HG02759 (cell line): ENCODE measurements at regions not wholly inside any gene's neighbourhood (a gene's known extent, or its start where the extent isn't known, plus 50 kb on each side); places are given as distances from the start of the nearest gene placed in this dataset.
A peak's percentile ranks its signal among the peaks of the same experiment; 100 is the strongest.

Experiments used
- ATAC-seq: cut with Tn5 transposase; IDR thresholded peaks from one replicate; pipeline ENCODE4 v1.9.1; 2021; ENCODE audit warnings: mild to moderate bottlenecking, moderate library complexity; ENCODE audit not compliant: unreplicated experiment

GRCh38 chr22:22392131-22392530, 116.4 kb downstream of the ZNF280B start:
- ATAC-seq, result no peak

- no peak for ATAC-seq
Measured at GRCh38 chr22:22394591-22394990, 114.0 kb downstream of the ZNF280B start.

GRCh38 chr22:22395245-22395644, 113.3 kb downstream of the ZNF280B start:
- no peak for ATAC-seq

GRCh38 chr22:22396741-22397291, 111.7 kb downstream of the ZNF280B start:
- no peak for ATAC-seq

- no peak for ATAC-seq
Measured at GRCh38 chr22:22397292-22397870, 111.2 kb downstream of the ZNF280B start.

GRCh38 chr22:22397875-22398524, 110.5 kb downstream of the ZNF280B start:
- ATAC-seq, result no peak

GRCh38 chr22:22398530-22399327, 109.8 kb downstream of the ZNF280B start:
- no peak for ATAC-seq

GRCh38 chr22:22400099-22400498, 108.4 kb downstream of the ZNF280B start:
- ATAC-seq, result no peak

GRCh38 chr22:22400964-22401363, 107.6 kb downstream of the ZNF280B start:
- no peak for ATAC-seq

GRCh38 chr22:22401381-22401780, 107.2 kb downstream of the ZNF280B start:
- ATAC-seq, result no peak

- ATAC-seq, result no peak
Measured at GRCh38 chr22:22403306-22403705, 105.2 kb downstream of the ZNF280B start.

- ATAC-seq, result no peak
Measured at GRCh38 chr22:22403771-22404170, 104.8 kb downstream of the ZNF280B start.

- ATAC-seq, result no peak
Measured at GRCh38 chr22:22404598-22405284, 103.8 kb downstream of the ZNF280B start.

- no peak for ATAC-seq
Measured at GRCh38 chr22:22406445-22407027, 102.0 kb downstream of the ZNF280B start.

GRCh38 chr22:22407061-22407460, 101.5 kb downstream of the ZNF280B start:
- ATAC-seq, result no peak

- no peak for ATAC-seq
Measured at GRCh38 chr22:22408269-22408668, 100.3 kb downstream of the ZNF280B start.

- ATAC-seq, result peak; percentile 55
Measured at GRCh38 chr22:22408731-22409696, 99.5 kb downstream of the ZNF280B start.

- no peak for ATAC-seq
Measured at GRCh38 chr22:22410121-22410520, 98.4 kb downstream of the ZNF280B start.

- no peak for ATAC-seq
Measured at GRCh38 chr22:22410677-22411076, 97.9 kb downstream of the ZNF280B start.

- no peak for ATAC-seq
Measured at GRCh38 chr22:22414266-22414665, 94.3 kb downstream of the ZNF280B start.
